ENCODE measurements at regions not wholly inside any gene's neighbourhood (a gene's known extent, or its start where the extent isn't known, plus 50 kb on each side); places are given as distances from the start of the nearest gene placed in this dataset.

- TF ChIP-seq ZNF146 (tag by site-specific recombination; IDR thresholded peaks at IDR 0.05) (no peak), ZNF777 (tag by site-specific recombination; IDR thresholded peaks at IDR 0.05; ENCODE audit: borderline replicate concordance) (no peak), ZNF660 (tag by site-specific recombination; IDR thresholded peaks at IDR 0.05) (no peak), TCF7L2 (IDR thresholded peaks at IDR 0.05; ENCODE audit: borderline replicate concordance, low read depth, low read length) (no peak), ZNF174 (tag by site-specific recombination; IDR thresholded peaks at IDR 0.05) (no peak)
- TF ChIP-seq, protein P1, sequence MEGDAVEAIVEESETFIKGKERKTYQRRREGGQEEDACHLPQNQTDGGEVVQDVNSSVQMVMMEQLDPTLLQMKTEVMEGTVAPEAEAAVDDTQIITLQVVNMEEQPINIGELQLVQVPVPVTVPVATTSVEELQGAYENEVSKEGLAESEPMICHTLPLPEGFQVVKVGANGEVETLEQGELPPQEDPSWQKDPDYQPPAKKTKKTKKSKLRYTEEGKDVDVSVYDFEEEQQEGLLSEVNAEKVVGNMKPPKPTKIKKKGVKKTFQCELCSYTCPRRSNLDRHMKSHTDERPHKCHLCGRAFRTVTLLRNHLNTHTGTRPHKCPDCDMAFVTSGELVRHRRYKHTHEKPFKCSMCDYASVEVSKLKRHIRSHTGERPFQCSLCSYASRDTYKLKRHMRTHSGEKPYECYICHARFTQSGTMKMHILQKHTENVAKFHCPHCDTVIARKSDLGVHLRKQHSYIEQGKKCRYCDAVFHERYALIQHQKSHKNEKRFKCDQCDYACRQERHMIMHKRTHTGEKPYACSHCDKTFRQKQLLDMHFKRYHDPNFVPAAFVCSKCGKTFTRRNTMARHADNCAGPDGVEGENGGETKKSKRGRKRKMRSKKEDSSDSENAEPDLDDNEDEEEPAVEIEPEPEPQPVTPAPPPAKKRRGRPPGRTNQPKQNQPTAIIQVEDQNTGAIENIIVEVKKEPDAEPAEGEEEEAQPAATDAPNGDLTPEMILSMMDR (tag by site-specific recombination; IDR thresholded peaks at IDR 0.05) = no peak
- TF ChIP-seq, protein P2, sequence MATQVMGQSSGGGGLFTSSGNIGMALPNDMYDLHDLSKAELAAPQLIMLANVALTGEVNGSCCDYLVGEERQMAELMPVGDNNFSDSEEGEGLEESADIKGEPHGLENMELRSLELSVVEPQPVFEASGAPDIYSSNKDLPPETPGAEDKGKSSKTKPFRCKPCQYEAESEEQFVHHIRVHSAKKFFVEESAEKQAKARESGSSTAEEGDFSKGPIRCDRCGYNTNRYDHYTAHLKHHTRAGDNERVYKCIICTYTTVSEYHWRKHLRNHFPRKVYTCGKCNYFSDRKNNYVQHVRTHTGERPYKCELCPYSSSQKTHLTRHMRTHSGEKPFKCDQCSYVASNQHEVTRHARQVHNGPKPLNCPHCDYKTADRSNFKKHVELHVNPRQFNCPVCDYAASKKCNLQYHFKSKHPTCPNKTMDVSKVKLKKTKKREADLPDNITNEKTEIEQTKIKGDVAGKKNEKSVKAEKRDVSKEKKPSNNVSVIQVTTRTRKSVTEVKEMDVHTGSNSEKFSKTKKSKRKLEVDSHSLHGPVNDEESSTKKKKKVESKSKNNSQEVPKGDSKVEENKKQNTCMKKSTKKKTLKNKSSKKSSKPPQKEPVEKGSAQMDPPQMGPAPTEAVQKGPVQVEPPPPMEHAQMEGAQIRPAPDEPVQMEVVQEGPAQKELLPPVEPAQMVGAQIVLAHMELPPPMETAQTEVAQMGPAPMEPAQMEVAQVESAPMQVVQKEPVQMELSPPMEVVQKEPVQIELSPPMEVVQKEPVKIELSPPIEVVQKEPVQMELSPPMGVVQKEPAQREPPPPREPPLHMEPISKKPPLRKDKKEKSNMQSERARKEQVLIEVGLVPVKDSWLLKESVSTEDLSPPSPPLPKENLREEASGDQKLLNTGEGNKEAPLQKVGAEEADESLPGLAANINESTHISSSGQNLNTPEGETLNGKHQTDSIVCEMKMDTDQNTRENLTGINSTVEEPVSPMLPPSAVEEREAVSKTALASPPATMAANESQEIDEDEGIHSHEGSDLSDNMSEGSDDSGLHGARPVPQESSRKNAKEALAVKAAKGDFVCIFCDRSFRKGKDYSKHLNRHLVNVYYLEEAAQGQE (tag by site-specific recombination; IDR thresholded peaks at IDR 0.05) = no peak
These were observed 317.9 kb downstream of the RAB28 start for GRCh38 chr4:13166214-13166613.
